ACHN (cell line): ENCODE measurements at regions not wholly inside any gene's neighbourhood (a gene's known extent, or its start where the extent isn't known, plus 50 kb on each side); places are given as distances from the start of the nearest gene placed in this dataset.

Source experiments
- DNase-seq: peaks from one replicate; pipeline ENCODE4 v3.0.0-alpha.2; 2015
- in situ Hi-C: cut with HindIII; loops from 2 replicates; pipeline ENCODE4 v1.10.0; 2017; ENCODE audit warnings: low sequenced_read_pairs, low pct_ligation_motif_present, low pct_unique_long_range_greater_than_20kb

- in situ Hi-C loops, result no loop called here
- DNase-seq, result peak; percentile 74
Observed at GRCh38 chr12:124517260-124518050, 50.0 kb downstream of the NCOR2 start.

GRCh38 chr12:124516850-124517249 lies 50.6 kb downstream of the NCOR2 start:
- no peak for DNase-seq
- in situ Hi-C loops, result no loop called here

GRCh38 chr12:124515981-124516380 lies 51.4 kb downstream of the NCOR2 start:
- in situ Hi-C loops, result no loop called here
- no peak for DNase-seq

GRCh38 chr12:124514996-124515932 lies 52.1 kb downstream of the NCOR2 start:
- DNase-seq, result no peak
- in situ Hi-C loops, result no loop called here

- no peak for DNase-seq
- in situ Hi-C loops, result no loop called here
Observed at GRCh38 chr12:124514145-124514995, 53.0 kb downstream of the NCOR2 start.

GRCh38 chr12:124513297-124513867 lies 54.0 kb downstream of the NCOR2 start:
- in situ Hi-C loops, result no loop called here

GRCh38 chr12:124512667-124513296 lies 54.6 kb downstream of the NCOR2 start:
- in situ Hi-C loops, result no loop called here
- DNase-seq, result peak; percentile 97

More at GRCh38 chr12:124513297-124513867, 54.0 kb downstream of the NCOR2 start:
- no peak for DNase-seq

GRCh38 chr12:124511259-124511985 lies 56.0 kb downstream of the NCOR2 start:
- in situ Hi-C loops, result no loop called here
- DNase-seq, result no peak

GRCh38 chr12:124510301-124510970 lies 57.0 kb downstream of the NCOR2 start:
- peak; percentile 34 for DNase-seq
- in situ Hi-C loops, result no loop called here

- DNase-seq, result no peak
Observed at GRCh38 chr12:124509676-124510300, 57.6 kb downstream of the NCOR2 start.

GRCh38 chr12:124509300-124509675 lies 58.1 kb downstream of the NCOR2 start:
- in situ Hi-C loops, result no loop called here

More at GRCh38 chr12:124509676-124510300, 57.6 kb downstream of the NCOR2 start:
- in situ Hi-C loops, result no loop called here

GRCh38 chr12:124508381-124509079 lies 58.9 kb downstream of the NCOR2 start:
- no peak for DNase-seq
- in situ Hi-C loops, result no loop called here

More at GRCh38 chr12:124509300-124509675, 58.1 kb downstream of the NCOR2 start:
- DNase-seq, result no peak

- in situ Hi-C loops, result no loop called here
- no peak for DNase-seq
Observed at GRCh38 chr12:124507188-124508109, 60.0 kb downstream of the NCOR2 start.

- in situ Hi-C loops, result no loop called here
- no peak for DNase-seq
Observed at GRCh38 chr12:124506832-124507153, 60.6 kb downstream of the NCOR2 start.
